SH-SY5Y (cell line): ENCODE measurements at regions not wholly inside any gene's neighbourhood (a gene's known extent, or its start where the extent isn't known, plus 50 kb on each side); places are given as distances from the start of the nearest gene placed in this dataset.

Source experiments
- GATA2 ChIP-seq: IDR thresholded peaks from 2 replicates; pipeline ENCODE4 v1.6.1; 2011; ENCODE audit warnings: mild to moderate bottlenecking, low read depth, low read length
- GATA3 ChIP-seq: IDR thresholded peaks from 2 replicates; pipeline ENCODE4 v1.6.1; 2011; ENCODE audit warnings: low read depth, mild to moderate bottlenecking, low read length, moderate library complexity

GRCh38 chr12:107464644-107465043 lies 221.0 kb upstream of the PWP1 start:
- TF ChIP-seq GATA2 (no peak), GATA3 (no peak)

DNA sequence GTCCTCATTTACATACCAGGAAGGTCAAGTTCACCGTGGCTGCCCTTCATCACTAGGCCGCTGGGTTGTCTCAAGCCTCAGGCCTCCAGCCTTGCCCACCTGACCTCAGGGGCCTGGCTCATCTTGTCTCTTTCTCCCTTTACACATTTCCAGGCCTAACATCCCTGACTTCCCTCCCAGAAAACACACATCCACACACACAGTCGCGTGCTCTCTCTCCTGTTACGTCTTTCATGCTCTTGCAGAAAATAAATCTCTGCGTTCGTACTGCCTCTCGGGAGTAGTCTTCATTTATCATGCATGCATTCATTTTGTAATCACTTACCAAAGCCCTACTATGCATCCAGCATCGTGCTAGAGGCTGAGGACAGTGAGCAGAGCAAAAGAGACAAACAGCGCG lies 220.0 kb upstream of the PWP1 start:
- no peak for TF ChIP-seq GATA3
- TF ChIP-seq GATA2, result no peak

GRCh38 chr12:107467716-107468115 lies 217.9 kb upstream of the PWP1 start:
- TF ChIP-seq GATA3 (no peak), GATA2 (no peak)

DNA sequence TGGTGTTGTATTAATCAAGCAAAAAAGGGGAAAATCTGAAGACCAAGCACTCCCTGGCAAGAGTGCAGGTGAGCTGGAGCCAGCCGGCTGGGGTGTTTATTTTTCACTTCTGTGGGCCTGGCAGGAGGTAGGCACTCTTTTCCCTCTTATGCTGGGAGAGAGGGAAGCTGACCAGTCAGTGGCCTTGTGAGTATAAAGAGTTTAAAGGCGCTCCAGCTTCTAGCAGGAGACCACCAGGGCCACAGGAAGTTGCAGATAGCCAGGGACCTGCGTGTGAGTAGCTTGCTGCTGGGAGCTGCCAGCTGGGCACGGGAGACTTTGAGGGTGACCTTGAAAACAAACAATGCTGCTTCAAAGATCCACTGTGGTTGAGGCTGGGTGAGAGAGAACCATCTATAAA lies 217.4 kb upstream of the PWP1 start:
- TF ChIP-seq GATA3 (no peak), GATA2 (no peak)

- TF ChIP-seq GATA3, result no peak
- no peak for TF ChIP-seq GATA2
Measured at GRCh38 chr12:107469011-107469410, 216.6 kb upstream of the PWP1 start.

- TF ChIP-seq GATA2 (no peak), GATA3 (no peak)
Measured at GRCh38 chr12:107470645-107471044, 215.0 kb upstream of the PWP1 start.

GRCh38 chr12:107472308-107472707 lies 213.3 kb upstream of the PWP1 start:
- no peak for TF ChIP-seq GATA2
- no peak for TF ChIP-seq GATA3

DNA sequence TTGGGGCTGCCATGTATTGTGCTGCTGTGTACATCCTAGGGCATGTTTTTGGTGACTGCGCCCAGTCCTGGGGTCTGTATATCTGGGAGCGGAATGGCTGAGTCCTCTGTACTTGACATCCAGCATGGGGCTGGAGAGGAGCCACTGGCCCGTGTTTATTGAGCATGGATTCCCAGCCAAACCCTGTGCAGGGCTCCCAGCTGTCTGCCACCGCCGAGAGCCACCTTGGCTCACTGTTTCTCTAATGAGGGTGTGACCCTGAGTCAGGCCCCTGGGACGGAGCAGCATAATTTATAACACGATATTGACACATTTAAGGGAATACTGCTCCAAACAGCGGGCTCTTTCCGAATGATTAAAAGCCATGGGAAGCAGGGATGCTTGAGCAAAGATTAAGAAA lies 211.5 kb upstream of the PWP1 start:
- no peak for TF ChIP-seq GATA2
- TF ChIP-seq GATA3, result no peak

DNA sequence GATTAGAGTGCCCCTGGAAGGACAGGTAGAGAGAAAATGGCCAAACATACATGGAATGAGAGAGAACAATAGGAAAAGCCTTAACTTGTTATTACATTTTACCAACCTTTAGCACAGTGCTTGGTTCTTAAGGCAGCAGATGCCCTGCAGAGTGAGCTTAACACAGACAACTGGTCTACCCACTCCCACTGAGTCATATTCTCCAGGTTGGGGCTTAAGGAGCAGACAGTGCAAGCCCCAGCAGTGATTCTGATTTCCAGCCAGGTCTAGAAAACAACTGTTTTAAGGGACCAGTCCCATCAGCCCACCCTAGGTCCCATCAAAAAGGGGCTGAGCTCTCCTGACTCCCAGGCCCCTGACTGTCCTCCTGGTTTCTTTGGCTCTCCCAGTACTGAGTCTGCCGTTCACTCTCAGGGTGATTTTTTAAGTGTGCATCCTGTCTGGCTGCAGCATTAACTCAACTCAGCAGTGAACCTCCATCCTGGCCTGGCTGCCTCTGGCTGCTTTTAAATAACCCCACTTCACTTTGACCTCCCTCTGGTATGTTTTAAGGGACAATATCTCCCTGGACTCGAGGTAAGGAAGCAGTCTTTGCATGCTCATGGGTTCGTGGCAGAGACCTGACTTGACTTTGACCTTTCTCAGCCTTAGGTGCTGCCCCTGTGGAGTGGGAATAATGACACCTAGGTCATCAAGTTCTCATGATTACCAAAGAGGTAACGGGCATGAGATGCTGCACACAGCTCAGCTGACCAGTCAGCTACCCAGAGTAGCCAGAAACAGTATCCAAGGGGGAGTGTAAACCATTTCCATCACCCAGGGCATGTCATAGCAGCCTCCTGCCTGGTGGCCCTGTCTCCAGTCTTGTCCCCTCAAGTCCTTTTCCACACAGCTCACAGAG lies 210.7 kb upstream of the PWP1 start:
- TF ChIP-seq GATA2 (no peak), GATA3 (no peak)

- TF ChIP-seq GATA3, result no peak
- TF ChIP-seq GATA2, result no peak
Measured at GRCh38 chr12:107475900-107476299, 209.7 kb upstream of the PWP1 start.

GRCh38 chr12:107477018-107477417 lies 208.6 kb upstream of the PWP1 start:
- no peak for TF ChIP-seq GATA3

GRCh38 chr12:107477947-107478610 lies 207.5 kb upstream of the PWP1 start:
- TF ChIP-seq GATA3 (no peak), GATA2 (no peak)

DNA sequence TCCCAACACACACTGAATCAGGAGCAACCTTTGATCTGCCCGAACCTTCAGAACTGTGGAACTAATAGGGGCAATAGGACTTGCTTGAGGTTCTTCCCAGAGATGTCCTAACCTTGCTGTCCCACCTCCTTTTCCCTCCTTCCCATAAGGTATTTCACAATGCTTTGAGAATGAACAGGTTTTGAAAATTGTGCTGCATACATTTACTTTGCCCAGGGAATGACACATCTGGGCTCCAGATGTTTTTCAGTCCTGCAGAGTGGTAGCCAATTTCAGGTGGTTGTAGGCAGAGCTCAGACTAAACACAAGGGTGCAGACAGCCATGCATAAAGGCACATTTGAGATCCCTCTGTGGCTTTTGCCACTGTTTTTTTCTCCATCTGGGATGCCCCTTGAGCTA lies 206.7 kb upstream of the PWP1 start:
- no peak for TF ChIP-seq GATA2
- TF ChIP-seq GATA3, result no peak

GRCh38 chr12:107480836-107481608 lies 204.6 kb upstream of the PWP1 start:
- TF ChIP-seq GATA2, result no peak
- TF ChIP-seq GATA3, result no peak
